ENCODE measurements at regions not wholly inside any gene's neighbourhood (a gene's known extent, or its start where the extent isn't known, plus 50 kb on each side); places are given as distances from the start of the nearest gene placed in this dataset.

- H3K9me3 ChIP-seq (ENCODE audit: control insufficient read depth in 2 of 3, insufficient read depth in 1 of 3, low read length in 3 of 3) = no peaks in the 10 kb centered on the region
- no peaks in the 10 kb centered on the region for H3K36me3 ChIP-seq (ENCODE audit: control insufficient read depth in 2 of 3, insufficient read depth in 3 of 3, low read length in 3 of 3)
- H3K27me3 ChIP-seq (ENCODE audit: control insufficient read depth, insufficient read depth, low read length) = no peaks in the 10 kb centered on the region
- H3K27ac ChIP-seq (ENCODE audit: low read depth in 2 of 2, low read length in 2 of 2) = no peak overlapping the region
- intact Hi-C loops (cut with DNase I) = no loop called here
- no peak for TF ChIP-seq CTCF (IDR thresholded peaks at IDR 0.05; ENCODE audit: borderline replicate concordance, extremely low read depth, insufficient read depth)
- H3K9ac ChIP-seq (ENCODE audit: low read length in 3 of 3) = no peak overlapping the region
- FAIRE-seq (no peak), DNase-seq (no peak)
- no peak overlapping the region for H3K4me3 ChIP-seq (ENCODE audit: low read length in 3 of 3)
- H3K4me1 ChIP-seq (ENCODE audit: control insufficient read depth in 2 of 3, insufficient read depth in 2 of 3, low read depth in 1 of 3, low read length in 3 of 3) = no peaks in the 10 kb centered on the region
Observed at GRCh38 chr4:23040539-23040938, 347.8 kb downstream of the GBA3 start.

- Histone ChIP-seq H3K36me3 (ENCODE audit: control insufficient read depth in 2 of 3, insufficient read depth in 3 of 3, low read length in 3 of 3) (no peaks in the 10 kb centered on the region), H3K27me3 (ENCODE audit: control insufficient read depth, insufficient read depth, low read length) (no peaks in the 10 kb centered on the region), H3K27ac (ENCODE audit: low read depth in 2 of 2, low read length in 2 of 2) (no peak overlapping the region), H3K4me1 (ENCODE audit: control insufficient read depth in 2 of 3, insufficient read depth in 2 of 3, low read depth in 1 of 3, low read length in 3 of 3) (no peaks in the 10 kb centered on the region), H3K9me3 (ENCODE audit: control insufficient read depth in 2 of 3, insufficient read depth in 1 of 3, low read length in 3 of 3) (no peaks in the 10 kb centered on the region), H3K4me3 (ENCODE audit: low read length in 3 of 3) (no peak overlapping the region), H3K9ac (ENCODE audit: low read length in 3 of 3) (no peak overlapping the region)
- intact Hi-C loops (cut with DNase I) = no loop called here
- DNase-seq (no peak), FAIRE-seq (no peak)
- TF ChIP-seq CTCF (IDR thresholded peaks at IDR 0.05; ENCODE audit: borderline replicate concordance, extremely low read depth, insufficient read depth) = no peak
Observed at GRCh38 chr4:23039818-23040217, 347.1 kb downstream of the GBA3 start.

GRCh38 chr4:23038626-23039491 is 346.1 kb downstream of the GBA3 start:
- intact Hi-C loops (cut with DNase I) = no loop called here
- Histone ChIP-seq H3K9me3 (ENCODE audit: control insufficient read depth in 2 of 3, insufficient read depth in 1 of 3, low read length in 3 of 3) (no peaks in the 10 kb centered on the region), H3K36me3 (ENCODE audit: control insufficient read depth in 2 of 3, insufficient read depth in 3 of 3, low read length in 3 of 3) (no peaks in the 10 kb centered on the region), H3K27me3 (ENCODE audit: control insufficient read depth, insufficient read depth, low read length) (no peaks in the 10 kb centered on the region), H3K4me1 (ENCODE audit: control insufficient read depth in 2 of 3, insufficient read depth in 2 of 3, low read depth in 1 of 3, low read length in 3 of 3) (no peaks in the 10 kb centered on the region), H3K27ac (ENCODE audit: low read depth in 2 of 2, low read length in 2 of 2) (no peak overlapping the region), H3K4me3 (ENCODE audit: low read length in 3 of 3) (no peak overlapping the region), H3K9ac (ENCODE audit: low read length in 3 of 3) (no peak overlapping the region)
- no peak for DNase-seq
- no peak for TF ChIP-seq CTCF (IDR thresholded peaks at IDR 0.05; ENCODE audit: borderline replicate concordance, extremely low read depth, insufficient read depth)
- FAIRE-seq = no peak
